ENCODE measurements at regions not wholly inside any gene's neighbourhood (a gene's known extent, or its start where the extent isn't known, plus 50 kb on each side); places are given as distances from the start of the nearest gene placed in this dataset.

DNA sequence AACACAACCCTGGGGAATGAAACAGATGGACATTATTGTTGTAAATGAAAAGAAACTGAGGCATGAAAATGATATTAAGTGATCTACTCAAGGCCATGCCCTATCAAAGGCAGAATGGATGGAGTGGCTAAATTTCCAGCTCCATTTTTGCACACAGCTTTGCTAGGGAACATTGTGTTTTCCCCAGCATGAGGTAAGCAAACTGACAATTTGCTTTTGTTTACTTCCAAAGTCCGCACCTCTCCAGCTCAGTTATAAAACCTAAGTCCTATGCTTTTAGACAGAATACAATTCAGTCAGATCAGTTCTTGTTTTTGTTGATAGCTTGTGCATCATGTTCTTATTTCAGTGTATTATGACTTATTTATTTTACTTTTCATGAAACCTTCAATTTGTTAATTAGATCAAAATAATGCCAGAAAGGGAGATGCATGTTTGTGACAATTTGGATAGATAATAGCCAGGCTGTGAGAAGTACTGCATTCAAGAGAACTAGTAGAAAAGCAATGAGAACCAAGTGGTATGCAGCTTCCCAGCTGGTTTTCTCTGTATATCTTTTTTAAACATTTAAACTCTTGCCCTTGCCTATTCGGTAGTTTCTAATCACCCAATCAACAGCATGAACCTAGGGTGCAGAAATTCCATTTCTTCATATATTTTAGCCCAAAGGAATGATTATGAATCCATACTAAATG is 380.8 kb downstream of the SPATA31D1 start:
- TF ChIP-seq, protein P1, sequence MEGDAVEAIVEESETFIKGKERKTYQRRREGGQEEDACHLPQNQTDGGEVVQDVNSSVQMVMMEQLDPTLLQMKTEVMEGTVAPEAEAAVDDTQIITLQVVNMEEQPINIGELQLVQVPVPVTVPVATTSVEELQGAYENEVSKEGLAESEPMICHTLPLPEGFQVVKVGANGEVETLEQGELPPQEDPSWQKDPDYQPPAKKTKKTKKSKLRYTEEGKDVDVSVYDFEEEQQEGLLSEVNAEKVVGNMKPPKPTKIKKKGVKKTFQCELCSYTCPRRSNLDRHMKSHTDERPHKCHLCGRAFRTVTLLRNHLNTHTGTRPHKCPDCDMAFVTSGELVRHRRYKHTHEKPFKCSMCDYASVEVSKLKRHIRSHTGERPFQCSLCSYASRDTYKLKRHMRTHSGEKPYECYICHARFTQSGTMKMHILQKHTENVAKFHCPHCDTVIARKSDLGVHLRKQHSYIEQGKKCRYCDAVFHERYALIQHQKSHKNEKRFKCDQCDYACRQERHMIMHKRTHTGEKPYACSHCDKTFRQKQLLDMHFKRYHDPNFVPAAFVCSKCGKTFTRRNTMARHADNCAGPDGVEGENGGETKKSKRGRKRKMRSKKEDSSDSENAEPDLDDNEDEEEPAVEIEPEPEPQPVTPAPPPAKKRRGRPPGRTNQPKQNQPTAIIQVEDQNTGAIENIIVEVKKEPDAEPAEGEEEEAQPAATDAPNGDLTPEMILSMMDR (IDR thresholded peaks at IDR 0.05; ENCODE audit: insufficient read depth, low read length, severe bottlenecking), result no peak
- DNase-seq (ENCODE audit: low read depth) (no peak), FAIRE-seq (no peak)
- no peaks in the 10 kb centered on the region for H3K27me3 ChIP-seq (ENCODE audit: control insufficient read depth, insufficient read depth, low read length)
- H3K36me3 ChIP-seq (ENCODE audit: control insufficient read depth, insufficient read depth, low read length), result no peaks in the 10 kb centered on the region
- H3K4me3 ChIP-seq (ENCODE audit: low read depth, low read length), result no peak overlapping the region

GRCh38 chr9:82375041-82375440 is 386.5 kb downstream of the SPATA31D1 start:
- H3K27me3 ChIP-seq (ENCODE audit: control insufficient read depth, insufficient read depth, low read length), result no peaks in the 10 kb centered on the region
- no peak overlapping the region for H3K4me3 ChIP-seq (ENCODE audit: low read depth, low read length)
- DNase-seq (ENCODE audit: low read depth), result no peak
- no peaks in the 10 kb centered on the region for H3K36me3 ChIP-seq (ENCODE audit: control insufficient read depth, insufficient read depth, low read length)
- FAIRE-seq, result no peak
- TF ChIP-seq, protein P1 (IDR thresholded peaks at IDR 0.05; ENCODE audit: insufficient read depth, low read length, severe bottlenecking), result no peak

DNA sequence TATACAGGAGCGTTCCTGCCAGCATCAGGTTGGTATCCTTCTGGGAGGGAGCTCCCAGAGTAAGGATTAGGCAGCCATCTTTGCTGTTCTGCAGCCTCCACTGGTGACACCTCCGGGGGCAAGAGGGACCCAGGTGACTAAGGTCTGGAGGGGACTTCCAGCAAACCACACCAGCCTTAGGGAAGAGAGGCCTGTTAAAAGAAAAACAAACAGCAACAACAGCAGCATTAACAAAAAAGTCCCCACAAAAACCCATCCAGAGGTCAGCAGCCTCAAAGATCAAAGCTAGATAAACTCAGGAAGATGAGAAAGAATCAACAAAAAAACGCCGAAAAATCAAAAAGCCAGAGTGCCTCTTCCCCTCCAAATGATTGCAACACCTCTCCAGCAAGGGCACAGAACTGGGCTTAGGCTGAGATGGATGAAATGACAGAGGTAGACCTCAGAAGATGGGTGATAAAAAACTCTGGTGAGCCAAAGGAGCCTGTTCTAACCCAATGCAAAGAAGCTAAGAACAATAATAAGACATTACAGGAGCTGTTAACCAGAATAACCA is 388.2 kb downstream of the SPATA31D1 start:
- no peak for FAIRE-seq
- H3K27me3 ChIP-seq (ENCODE audit: control insufficient read depth, insufficient read depth, low read length), result no peaks in the 10 kb centered on the region
- no peaks in the 10 kb centered on the region for H3K36me3 ChIP-seq (ENCODE audit: control insufficient read depth, insufficient read depth, low read length)
- TF ChIP-seq, protein P1 (IDR thresholded peaks at IDR 0.05; ENCODE audit: insufficient read depth, low read length, severe bottlenecking), result no peak
- no peak overlapping the region for H3K4me3 ChIP-seq (ENCODE audit: low read depth, low read length)
- DNase-seq (ENCODE audit: low read depth), result no peak

DNA sequence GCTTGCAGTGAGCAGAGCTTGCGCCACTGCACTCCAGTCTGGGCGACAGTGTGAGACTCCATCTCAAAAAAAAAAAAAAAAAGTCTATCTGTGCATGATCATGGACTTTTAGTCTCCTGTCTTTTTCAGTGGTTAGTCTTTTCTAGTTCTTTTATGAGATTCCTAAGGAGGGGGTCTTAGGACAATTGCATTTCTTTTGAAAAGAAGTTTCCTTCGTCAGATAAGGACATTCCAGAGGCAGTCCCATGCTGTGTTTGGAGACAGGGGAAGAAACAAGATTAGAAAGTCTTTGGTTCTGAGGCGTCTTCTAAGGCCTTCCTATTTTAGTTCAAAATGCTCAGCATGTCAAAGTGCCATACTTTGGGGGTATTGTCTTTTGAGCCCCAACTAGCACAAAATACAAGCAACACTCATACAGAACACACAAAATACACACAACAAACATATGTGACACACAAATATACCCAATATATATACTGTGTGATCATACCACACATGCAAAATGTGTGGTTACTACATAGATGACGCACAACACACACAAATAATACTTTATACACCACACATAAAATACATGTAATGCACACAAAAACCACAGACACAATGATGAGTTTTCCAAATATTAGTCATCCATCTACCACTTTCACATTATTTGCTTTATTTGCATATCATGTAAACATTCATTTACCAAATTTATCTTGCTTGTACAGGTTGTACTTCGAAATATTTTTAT is 394.5 kb downstream of the SPATA31D1 start:
- DNase-seq (ENCODE audit: low read depth) (no peak), FAIRE-seq (no peak)
- Histone ChIP-seq H3K36me3 (ENCODE audit: control insufficient read depth, insufficient read depth, low read length) (no peaks in the 10 kb centered on the region), H3K4me3 (ENCODE audit: low read depth, low read length) (no peak overlapping the region), H3K27me3 (ENCODE audit: control insufficient read depth, insufficient read depth, low read length) (no peaks in the 10 kb centered on the region)
- TF ChIP-seq, protein P1 (IDR thresholded peaks at IDR 0.05; ENCODE audit: insufficient read depth, low read length, severe bottlenecking), result no peak

- FAIRE-seq, result no peak
- TF ChIP-seq, protein P1 (IDR thresholded peaks at IDR 0.05; ENCODE audit: insufficient read depth, low read length, severe bottlenecking), result no peak
- no peak overlapping the region for H3K4me3 ChIP-seq (ENCODE audit: low read depth, low read length)
- no peak for DNase-seq (ENCODE audit: low read depth)
- no peaks in the 10 kb centered on the region for H3K27me3 ChIP-seq (ENCODE audit: control insufficient read depth, insufficient read depth, low read length)
- no peaks in the 10 kb centered on the region for H3K36me3 ChIP-seq (ENCODE audit: control insufficient read depth, insufficient read depth, low read length)
Measured at GRCh38 chr9:82385633-82386032, 397.1 kb downstream of the SPATA31D1 start.

Data from bronchial epithelial cell (primary cell).